ENCODE measurements at regions not wholly inside any gene's neighbourhood (a gene's known extent, or its start where the extent isn't known, plus 50 kb on each side); places are given as distances from the start of the nearest gene placed in this dataset.
"Not testable (repeated sequence)": the region's sequence is repeated elsewhere in the genome, so short reads cannot be mapped to it uniquely, and the experiment has no call there.

DNA sequence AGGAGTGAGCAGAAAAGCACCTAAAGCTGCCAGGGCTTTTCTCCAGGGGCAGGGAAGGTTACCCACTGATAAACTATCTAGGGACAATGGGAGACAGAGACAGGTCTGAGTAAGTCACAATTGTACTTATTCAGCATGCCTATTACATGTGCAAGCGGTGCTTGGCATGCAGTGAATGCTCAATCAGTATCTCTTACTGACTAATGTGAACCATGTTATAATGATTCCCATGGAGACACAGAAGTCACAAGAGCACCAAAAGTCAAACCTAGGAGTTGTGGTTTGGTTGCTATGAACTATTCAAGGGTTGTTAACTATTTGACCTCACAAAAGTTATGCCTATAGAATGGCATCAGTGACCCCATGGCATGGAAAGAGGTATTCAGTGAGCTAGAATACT lies 50.0 kb upstream of the RASGRP1 start:
- DNase-seq (ENCODE audit: low read depth, low spot score): no peak

DNA sequence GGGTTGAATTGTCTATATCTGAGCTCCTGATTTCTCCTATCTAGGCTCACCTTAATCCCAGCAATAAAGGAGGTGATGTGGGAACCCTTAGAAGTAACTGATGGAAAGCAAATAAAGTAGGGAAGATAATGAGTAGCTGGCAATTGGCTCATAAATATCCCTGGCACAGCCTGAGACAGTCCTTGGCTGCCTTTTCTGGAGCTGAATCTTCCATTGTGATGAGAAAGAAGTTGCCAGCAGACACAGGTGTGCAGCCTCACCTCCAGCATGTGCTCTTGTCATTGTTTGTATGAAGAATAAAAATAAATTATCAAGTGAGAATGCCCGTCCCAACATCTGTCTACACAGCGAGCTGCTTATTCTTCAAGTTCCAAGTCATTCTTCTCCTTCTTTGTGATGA lies 53.2 kb upstream of the RASGRP1 start:
- DNase-seq (ENCODE audit: low read depth, low spot score): no peak

DNA sequence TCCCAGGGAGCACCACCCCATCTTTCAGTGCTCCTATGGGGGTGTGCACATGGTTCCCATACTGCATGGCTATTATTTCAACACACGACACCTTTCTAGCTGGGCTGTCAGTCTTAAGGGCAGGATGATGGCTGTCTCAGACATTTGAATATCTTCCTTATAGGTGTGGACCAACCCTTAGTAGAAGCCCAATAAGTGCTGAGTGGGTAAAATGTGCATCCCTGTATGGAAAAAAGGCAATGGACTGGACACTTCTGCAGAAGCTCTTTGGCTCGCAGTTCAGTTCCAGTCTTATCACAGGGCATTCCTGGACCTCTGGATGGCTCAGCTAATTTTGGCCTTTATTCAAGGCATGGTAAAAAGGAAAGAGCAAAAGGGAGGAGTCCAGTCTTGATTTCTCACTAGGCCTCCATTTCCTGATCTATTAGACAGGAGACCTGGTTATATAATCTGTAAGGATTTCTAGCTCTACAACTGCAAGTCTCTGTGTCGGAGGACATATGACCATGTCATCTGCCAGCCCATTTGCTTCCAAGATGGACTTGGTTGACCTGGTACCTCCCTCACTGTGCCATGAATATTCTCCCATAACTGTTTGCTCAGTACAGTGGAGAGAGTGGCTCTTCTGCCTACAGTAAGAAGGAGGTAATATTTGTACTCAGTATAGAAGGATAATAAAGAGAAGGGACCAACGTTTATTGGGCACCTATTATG lies 53.8 kb upstream of the RASGRP1 start:
- no peak for DNase-seq (ENCODE audit: low read depth, low spot score)

DNA sequence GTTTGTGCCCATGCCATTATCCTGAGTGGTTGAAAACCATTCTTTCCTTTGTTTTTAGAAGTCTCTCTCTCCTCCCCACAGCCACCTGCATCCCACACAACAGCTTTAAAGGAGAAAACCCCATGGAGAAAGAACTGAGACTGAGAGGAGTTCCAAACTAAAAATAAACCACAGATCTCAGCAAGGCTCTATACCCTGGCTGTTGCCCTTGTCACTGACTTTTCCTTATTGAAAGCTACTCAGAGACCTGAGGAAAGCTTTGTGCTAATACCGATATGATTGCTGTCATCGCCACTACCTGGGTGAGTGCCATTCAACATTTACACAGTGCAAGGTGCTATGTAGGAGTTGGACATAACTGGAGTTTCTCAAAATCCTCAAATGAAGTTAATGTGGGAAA lies 55.5 kb upstream of the RASGRP1 start:
- no peak for DNase-seq (ENCODE audit: low read depth, low spot score)

DNA sequence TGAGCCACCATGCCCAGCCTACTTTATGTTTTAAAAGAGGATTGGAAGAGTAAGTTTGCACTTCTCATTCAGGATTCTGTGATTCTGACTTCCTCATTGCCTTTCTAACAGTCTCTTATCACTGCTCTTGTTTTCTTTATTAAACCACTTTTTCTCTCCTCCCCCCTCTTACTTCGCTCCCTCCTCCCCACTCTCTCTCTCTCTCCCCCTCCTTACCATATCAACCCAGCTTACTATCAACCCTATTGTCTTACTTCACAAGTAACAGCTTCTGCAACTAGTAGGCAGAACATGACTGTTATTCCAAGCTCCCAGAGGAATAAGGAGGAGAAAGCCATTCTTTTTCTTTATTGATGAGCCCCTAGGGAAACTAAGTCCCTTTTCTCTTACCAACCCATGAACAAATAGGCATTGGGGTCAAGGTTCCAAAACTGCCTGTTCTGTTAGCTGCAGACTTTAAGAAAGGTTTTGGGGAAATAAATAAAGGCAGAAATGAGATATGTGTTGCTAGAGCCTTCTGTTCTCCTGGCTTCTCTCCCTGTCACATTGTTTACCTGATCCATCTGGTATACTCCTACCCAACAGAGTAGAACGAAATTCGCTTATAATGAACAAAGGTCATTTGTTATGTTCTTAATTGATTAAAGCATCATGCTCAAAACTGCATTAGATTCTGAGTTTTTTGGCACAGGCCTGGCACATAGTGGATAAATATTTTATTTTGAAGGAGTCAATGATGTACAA lies 56.4 kb upstream of the RASGRP1 start:
- DNase-seq (ENCODE audit: low read depth, low spot score): no peak

DNA sequence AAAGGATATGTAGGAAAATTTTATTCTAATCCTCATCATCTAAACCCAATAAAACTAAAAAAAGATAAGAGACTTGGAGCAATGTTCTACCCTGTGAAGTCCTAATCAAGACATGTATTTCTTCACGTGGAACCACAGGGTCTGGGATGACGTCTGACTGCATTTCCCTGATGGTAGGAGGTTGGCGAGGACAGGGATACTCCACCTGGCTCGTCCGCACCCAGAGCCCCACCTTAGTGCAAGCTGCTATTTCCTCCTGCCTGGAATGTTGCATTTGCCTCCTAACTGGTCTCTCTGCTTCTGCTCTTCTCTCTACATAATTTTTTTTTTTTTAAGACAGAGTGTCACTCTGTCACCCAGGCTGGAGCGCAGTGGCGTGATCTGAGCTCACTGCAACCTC lies 57.7 kb upstream of the RASGRP1 start:
- no peak for DNase-seq (ENCODE audit: low read depth, low spot score)

DNA sequence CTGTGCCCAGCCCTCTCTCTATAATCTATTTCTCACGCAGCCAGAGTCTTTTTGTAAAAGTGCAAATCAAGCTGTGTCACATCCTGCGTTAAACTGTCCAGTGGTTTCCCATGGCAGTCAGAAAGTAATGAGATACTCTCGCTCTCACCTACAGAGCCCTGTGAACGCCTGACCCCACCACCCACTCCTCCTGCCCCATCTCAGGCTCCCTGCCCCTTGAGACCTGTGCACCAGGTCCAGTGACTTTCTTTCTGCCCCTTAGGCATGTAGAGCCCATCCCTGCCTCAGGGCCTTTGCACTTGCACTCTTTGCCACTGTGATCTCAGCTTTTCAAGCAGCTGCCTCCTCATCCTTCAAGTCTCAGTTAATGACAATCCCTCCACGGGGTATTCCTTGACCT lies 58.3 kb upstream of the RASGRP1 start:
- DNase-seq (ENCODE audit: low read depth, low spot score): no peak

DNA sequence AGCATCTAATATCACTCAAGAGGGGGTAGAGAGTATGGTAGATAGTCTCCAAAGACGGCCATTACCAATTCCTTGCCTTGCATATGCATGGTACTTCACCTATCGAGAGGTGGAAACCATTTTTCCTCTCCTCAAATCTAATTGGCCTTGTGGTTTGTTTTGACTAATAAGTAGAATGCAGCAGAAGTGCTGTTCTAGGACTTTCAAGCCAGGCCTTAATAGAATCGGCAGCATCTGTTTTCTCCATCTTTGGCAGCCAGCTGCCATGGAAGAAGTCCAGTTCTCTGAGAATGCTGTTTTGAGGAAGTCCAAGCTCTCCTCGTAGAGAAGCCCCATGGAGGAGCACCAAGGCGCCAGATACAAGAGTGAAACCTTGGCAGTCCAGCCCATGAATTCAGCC lies 59.1 kb upstream of the RASGRP1 start:
- DNase-seq (ENCODE audit: low read depth, low spot score): no peak

DNA sequence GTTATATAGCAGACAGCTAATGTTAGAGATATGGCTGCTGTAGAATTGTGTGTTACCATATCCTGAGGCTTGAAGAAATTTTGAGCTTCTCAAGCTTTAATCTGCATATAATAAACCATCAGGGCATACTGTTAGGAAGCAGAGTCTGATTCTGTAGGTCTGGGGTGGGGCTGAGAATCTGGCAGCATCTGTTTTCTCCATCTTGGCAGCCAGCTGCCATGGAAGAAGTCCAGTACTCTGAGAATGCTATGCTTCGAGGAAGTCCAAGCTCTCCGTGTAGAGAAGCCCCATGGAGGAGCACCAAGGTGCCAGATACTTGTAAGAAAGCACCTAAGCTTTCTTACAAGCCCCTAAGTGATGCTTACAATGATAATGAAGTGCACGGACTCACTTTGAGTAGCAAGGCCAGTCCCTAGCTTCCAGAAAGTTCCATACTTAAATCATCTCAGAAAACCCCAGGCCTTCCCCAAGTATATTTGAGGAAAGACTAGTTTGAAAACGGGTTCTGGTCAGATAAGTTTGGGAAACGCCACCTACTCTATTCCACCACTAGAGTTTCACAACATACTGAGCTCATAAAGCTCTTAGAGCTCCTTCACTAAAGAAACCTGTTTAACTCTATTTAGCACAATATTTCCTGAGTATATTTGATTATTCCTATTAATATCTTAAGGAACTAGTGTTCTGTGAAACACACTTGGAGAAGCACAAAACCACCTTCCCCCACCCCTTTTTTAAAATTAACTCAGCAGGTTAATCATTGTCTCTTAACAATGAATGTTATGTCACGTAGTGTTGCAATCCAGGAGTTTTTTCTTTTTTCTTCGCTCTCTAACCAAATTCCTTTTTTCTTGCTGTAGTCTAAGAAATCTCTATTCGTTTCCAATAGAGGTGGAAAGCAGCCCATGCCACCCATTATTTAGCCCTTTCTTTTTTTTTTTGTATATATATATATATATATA lies 59.9 kb upstream of the RASGRP1 start:
- DNase-seq (ENCODE audit: low read depth, low spot score): no peak

DNA sequence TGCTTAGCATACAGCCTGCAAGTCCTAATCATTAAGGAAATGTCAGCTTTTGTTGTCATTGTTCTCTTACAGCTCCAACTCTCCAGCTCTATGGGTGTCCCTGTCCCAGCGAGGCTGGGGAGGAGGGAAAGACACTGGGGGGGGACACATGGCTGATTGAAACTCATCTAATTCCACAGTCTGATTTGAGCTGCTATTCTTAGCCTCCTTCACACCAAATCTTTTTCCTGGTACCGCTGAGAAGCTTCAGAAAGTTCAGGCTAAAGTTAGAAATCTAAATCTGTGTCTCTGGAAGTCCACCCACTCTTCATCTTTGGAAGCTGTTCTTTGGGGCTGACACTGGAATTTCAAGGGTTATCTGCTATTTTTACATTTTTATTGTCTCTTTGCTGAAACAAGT lies 61.3 kb upstream of the RASGRP1 start:
- DNase-seq (ENCODE audit: low read depth, low spot score): no peak

DNA sequence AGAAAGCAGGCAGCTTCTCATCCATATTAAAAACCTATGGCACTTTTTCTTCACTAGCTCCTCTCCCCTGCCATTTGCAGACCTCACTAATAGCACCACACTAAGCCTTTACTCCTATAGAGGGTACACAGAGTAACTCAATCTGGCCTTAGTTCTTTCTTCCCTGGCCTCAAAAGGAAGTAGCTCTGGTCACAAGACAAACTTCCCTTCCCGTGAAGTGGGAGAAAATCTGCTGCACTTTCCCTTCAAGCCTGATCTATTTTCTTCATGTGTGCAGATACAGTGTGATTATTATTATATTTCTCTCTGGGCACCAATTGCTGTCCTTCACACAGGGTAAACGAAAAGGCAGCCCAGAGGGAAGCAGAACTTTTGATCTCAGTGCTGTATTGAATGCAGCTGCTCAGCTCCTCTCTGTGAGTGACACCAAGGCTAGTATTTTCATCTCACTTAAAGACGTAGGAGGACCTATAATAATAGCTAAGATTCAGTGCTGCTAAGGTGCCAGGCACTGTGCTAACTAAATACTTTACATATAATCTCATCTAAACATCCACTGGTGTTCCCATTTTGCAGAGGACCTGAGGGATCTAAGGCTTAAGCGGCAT lies 61.9 kb upstream of the RASGRP1 start:
- no peak for DNase-seq (ENCODE audit: low read depth, low spot score)

DNA sequence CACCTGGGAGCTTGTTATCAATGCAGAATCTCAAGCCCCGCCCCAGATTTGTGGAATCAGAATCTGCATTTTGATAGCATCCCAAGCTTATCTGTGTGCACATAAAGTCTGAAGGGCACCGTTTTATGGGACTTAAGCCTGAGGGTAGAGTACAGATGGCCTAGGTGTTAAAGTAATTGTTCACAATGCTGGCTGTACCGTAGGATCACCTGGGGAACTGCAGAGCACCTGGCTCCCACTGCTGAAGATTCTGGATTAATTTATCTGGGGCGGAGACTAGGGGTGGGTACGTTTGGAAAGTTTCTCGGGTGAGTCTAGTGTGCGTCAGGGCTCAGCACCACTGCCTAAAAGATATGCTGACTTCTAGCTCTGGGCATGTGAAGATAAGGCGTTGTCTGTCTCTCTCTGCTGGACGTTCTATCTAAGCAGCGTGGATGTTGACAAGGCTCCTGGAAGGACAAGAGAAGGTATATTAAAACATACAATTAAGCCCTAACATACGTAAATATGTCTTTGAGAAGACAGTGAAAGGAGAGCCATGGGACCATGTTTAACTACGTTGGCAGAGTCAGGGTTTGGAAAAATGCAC lies 63.2 kb upstream of the RASGRP1 start:
- no peak for DNase-seq (ENCODE audit: low read depth, low spot score)

DNA sequence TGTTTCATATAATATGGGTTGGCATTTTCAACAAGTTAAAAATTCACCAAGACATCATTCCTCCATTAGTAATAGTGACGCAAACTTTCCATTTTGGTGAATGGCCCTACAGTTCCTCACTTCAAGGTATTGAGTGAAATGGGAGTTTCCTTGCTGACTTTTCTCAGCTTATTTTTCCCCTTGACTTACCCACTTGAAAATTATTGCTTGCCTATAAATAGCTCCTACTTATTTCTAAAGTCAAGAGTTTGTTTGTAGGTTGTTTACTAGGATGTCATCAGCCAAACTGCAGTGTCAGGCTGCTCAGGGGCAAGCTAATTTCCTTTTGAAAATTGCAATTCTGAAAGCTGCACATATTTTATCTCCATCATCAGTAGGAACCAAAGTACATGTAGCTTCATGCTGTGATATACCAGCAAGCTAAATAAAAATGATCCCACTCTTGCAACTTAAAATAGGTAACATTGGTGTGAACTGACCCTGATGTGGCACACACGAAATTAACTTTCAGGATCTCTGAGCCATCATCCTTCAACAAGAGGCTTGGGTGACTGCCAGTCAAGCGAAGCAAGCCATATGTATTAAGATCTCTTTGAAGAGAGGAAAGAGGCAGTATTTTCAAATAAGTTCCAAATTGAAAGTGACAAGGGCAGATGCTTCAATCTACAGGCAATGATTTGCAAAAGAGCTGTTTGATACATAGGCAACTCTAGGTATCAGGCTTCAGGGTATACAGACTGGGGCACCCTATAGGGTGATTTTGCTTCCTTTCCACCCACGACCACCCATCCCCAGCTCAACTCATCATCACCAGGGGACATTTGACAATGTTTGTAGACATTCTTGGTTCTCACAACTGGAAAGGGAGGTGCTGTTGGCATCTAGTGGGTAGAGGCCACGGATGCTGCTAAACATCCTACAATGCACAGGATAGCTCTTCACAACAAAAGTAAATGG lies 66.8 kb upstream of the RASGRP1 start:
- no peak for DNase-seq (ENCODE audit: low read depth, low spot score)

DNA sequence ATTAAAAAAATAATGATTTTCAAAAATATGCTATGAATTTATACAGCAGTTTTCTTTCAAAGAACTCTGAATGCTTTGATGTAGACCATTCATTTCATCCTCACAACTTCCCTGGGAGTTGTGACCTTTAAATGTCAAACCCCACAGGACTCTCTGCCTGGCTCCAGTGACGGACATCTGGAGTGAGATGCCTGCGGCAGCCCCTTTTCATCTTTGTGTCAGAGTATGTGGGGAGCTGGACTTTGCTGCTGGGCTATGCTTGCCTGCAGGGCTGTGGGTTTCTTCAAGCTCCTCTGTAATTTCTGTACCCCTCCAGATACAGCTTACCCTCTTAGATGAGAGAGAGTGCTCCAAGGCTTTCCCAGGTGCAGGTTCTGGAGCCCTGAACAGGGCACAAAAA lies 70.6 kb upstream of the RASGRP1 start:
- DNase-seq (ENCODE audit: low read depth, low spot score): no peak

DNA sequence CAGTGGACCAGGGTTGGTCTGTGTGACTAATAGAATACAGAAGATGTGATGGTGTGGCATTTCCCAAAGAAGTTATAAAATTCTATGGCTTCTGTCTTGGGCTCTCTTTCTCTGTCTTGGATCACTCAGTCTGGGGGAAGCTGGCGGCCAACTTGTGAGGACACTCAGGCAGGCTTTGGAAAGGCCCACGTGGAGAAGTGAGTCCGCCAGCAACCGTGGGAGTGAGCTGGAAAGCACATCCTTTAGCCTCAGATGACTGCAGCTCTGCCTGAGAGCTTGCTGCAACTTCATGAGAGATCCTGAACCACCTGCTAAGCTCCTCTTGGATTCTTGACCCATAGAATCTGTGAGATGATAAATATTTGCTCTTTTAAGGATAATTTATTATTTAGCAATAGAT lies 72.0 kb upstream of the RASGRP1 start:
- DNase-seq (ENCODE audit: low read depth, low spot score): no peak

DNA sequence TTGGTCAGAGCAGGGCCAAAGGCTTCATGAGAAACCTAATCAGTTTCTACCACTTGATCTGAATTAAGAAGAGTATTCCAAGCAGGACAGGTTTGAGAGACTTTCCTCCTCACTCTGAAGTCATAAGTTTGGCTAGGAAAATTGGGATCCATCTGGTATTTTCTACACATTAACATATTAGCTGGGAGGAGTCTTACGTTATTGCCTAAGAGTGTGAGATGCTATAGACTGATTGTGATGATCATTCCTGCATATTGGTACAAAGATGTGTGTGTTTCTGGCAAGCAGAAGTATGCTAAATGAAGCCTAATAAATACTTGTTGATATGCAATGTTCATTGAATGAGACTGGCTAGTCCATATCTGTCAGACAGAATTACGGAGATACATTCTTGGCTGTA lies 73.5 kb upstream of the RASGRP1 start:
- DNase-seq (ENCODE audit: low read depth, low spot score): no peak

DNA sequence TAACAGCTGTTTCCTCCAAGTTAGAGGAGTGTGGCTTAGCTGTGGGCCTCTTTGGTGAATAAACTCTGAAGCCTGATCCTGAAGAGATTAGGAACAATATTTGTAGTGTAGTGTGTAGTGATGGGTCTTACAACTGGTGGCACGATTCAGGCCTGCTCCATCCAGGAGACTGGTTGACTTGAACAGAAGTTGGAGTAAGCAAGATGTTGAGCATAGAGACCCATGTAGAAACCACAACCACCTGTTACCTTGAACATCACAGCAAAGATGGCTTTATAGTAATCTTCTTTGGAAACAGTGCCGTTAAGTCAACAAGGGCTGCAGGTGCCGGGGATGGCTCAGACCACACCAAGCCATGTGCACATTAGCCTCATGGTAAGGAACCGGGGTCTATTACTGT lies 74.2 kb upstream of the RASGRP1 start:
- DNase-seq (ENCODE audit: low read depth, low spot score): no peak

DNA sequence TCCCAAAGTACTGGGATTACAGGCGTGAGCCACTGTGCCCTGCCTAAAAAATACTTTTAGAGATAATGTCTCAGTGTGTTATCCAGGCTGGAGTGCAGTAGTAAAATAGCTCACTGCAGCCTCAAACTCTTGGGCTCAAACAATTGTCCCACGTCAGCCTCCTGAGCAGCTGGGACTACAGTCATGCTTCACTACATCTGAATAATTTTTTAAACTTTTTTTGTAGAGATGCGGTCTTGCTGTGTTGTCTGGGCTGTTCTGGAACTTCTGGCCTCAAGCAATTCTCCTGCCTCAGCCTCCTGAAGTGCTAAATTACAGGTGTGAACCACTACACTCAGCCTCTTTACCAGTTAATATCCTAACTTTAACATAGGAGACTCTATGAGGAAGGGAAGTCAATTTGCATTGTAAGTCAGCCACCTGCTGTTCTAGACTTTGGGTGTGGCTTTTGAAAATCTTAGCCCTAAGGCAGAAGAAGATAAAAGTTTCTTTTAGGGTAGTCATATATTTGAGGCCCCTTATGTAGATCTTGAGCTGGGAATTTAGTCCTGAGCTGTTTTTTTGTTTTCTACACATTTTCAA lies 78.2 kb upstream of the RASGRP1 start:
- no peak for DNase-seq (ENCODE audit: low read depth, low spot score)

DNA sequence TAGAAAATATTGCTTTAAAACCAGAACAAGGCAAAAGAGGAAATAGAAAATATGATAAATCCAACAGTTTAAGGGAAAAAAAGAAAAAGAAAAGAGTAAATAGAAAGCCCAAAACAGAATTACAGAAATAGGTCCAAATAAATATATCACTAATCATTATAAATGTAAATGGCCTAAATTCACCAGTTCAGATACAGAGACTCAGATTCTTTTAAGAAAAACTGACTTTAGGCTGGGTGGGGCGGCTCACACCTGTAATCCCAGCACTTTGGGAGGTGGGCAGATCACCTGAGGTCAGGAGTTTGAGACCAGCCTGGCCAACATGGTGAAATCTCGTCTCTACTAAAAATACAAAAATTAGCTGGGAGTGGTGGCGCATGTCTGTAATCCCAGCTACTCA lies 79.7 kb upstream of the RASGRP1 start:
- DNase-seq (ENCODE audit: low read depth, low spot score): not testable (repeated sequence)

DNA sequence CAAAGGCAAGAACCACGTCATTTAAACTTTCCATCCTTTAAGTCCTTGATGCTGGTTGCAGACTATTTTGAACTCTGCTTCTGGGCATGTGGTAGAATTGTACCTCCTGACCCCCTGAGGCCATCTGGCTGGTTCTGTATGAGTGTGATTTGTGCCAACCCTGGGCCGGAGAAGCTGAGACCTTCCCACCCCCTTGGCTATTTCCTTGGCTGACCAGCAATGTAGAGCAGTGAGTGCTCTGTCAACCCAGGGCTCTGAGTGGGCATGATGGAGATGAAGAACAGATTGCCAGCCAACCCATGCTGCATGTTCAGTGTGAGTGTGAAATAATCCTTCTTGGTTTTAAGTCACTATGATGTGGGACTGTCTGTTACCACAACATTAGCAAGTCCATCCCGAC lies 82.1 kb upstream of the RASGRP1 start:
- DNase-seq (ENCODE audit: low read depth, low spot score): no peak

Data from iPS DF 19.7 (cell line).